GM12892 (cell line): ENCODE measurements at regions not wholly inside any gene's neighbourhood (a gene's known extent, or its start where the extent isn't known, plus 50 kb on each side); places are given as distances from the start of the nearest gene placed in this dataset.

ENCODE experiments used
- POLR2A ChIP-seq: IDR thresholded peaks from 2 replicates; pipeline ENCODE4 v1.6.1; 2011; ENCODE audit warnings: low read depth, low read length, control low read depth
- POLR2AphosphoS5 ChIP-seq: IDR thresholded peaks from 2 replicates; pipeline ENCODE4 v1.6.1; 2011; ENCODE audit warnings: low read depth, low read length, control low read depth
- TAF1 ChIP-seq: IDR thresholded peaks from 2 replicates; pipeline ENCODE4 v1.6.1; 2011; ENCODE audit warnings: low read depth, mild to moderate bottlenecking, control low read depth, low read length, borderline replicate concordance

DNA sequence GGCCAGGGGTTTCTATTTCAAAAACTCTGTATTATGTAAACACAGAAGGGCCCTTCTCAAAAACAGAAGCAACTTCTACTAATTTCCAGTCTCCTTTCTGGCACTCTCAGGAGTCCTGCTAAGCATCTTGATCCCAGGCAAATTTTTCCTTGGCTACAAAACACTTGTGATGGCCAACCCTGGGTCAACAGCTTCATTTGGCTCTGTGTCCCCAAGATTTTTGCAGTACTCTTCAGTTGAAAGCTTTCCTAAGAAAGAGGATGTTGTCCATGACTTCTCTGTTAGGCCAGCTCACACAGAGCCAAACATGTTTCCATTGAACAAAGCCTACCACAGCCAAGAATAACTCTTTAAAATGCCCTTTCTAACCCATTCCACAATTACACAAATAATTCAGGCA lies 99.0 kb upstream of the EGR2 start:
- TF ChIP-seq POLR2AphosphoS5 (no peak), POLR2A (no peak), TAF1 (no peak)
